ENCODE measurements at regions not wholly inside any gene's neighbourhood (a gene's known extent, or its start where the extent isn't known, plus 50 kb on each side); places are given as distances from the start of the nearest gene placed in this dataset.
"Not testable (repeated sequence)": the region's sequence is repeated elsewhere in the genome, so short reads cannot be mapped to it uniquely, and the experiment has no call there.

DNA sequence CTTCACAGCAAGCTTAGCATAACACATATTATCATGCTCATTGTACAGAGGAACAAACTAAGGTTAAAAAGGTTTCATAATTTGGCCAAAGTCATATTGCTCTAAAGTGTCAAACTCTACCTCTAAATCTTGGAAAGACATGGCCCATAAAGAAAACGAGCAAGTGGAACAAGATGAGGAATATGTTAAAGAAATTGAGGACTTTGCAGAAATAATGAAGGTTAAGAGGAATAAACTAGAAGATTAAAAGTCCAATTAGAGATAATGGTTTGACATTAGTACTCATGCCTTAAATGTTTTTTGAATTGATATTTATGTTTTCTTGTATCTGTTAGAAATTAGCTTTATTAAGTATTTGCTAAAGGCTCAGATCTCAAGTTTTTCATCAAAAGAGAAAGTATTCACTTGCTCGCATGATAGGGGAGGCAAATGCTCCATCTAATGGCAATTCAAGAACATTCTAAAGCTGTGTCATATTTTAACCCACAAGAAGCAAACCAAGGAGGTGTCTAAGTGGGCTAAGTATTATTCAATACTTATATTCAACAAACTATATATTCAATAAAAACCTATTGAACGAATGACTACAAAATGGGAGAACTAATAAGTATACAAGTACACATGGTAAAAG lies 192.9 kb upstream of the SPTLC3 start:
- no peak for DNase-seq (ENCODE audit: low read depth in 2 of 2)

GRCh38 chr20:12821249-12821648 lies 187.5 kb upstream of the SPTLC3 start:
- no peak for DNase-seq (ENCODE audit: low read depth in 2 of 2)

DNA sequence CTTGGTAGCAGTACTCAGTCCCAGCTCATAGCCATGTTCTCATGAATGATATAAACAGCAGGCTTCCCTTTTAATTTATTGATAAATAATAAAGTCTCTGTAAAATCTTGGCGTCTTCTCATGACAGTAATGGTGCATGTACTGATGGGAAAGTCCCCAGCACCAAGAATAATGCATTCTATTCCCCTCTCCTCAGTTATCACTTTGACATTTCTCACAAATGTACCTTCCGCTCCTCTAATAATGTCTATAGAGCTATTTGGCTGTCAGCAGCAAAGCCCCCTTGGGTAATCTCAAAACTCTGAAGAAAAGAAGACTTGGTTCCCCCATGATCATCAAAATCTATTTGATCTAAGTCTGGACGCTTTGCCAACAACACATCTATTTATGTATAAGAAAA lies 185.0 kb upstream of the SPTLC3 start:
- no peak for DNase-seq (ENCODE audit: low read depth in 2 of 2)

- DNase-seq (ENCODE audit: low read depth in 2 of 2) = no peak
Measured at GRCh38 chr20:12824328-12825225, 184.2 kb upstream of the SPTLC3 start.

DNA sequence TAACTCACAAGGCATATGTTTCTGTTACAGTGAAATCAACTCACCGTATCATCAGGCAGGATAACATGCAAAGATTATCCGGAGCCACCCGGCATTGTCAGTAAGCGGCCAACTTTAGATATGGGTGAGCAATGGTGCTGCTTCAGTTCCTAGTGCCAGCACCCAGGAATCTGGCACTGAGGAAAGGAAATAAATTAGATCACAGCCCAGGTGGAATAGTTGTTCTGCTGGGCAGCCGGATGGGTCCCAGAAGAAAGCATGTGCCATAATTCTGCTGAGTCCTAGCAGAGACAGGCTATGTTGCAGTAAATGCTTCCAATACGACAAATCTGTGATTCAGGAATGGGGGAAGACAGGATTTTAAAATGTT lies 183.6 kb upstream of the SPTLC3 start:
- no peak for DNase-seq (ENCODE audit: low read depth in 2 of 2)

- DNase-seq (ENCODE audit: low read depth in 2 of 2) = no peak
Measured at GRCh38 chr20:12827816-12828385, 180.9 kb upstream of the SPTLC3 start.

GRCh38 chr20:12829170-12829569 lies 179.6 kb upstream of the SPTLC3 start:
- DNase-seq (ENCODE audit: low read depth in 2 of 2) = no peak

- no peak for DNase-seq (ENCODE audit: low read depth in 2 of 2)
Measured at GRCh38 chr20:12833861-12834260, 174.9 kb upstream of the SPTLC3 start.

DNA sequence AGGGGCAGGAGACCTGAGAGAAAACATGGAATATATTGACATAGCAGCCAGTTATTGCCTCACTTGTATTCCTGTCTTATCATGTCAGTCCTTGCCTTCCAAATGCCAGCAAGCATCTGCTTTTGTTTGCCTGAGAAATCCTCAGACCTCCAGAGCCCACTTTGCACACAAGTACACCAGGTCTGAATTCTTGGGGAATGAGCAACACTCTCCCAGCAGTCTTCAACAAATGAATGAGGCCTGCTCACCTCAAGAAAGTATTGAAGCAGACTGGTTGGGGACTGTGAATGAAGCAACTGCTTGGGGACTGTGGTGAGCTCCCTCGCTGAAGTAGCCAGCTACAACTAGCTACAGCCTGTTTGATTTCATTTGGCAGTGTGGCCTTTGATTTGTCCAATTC lies 172.8 kb upstream of the SPTLC3 start:
- DNase-seq (ENCODE audit: low read depth in 2 of 2) = no peak

- DNase-seq (ENCODE audit: low read depth in 2 of 2) = no peak
Measured at GRCh38 chr20:12837646-12838045, 171.1 kb upstream of the SPTLC3 start.

GRCh38 chr20:12838261-12838866 lies 170.4 kb upstream of the SPTLC3 start:
- no peak for DNase-seq (ENCODE audit: low read depth in 2 of 2)

- DNase-seq (ENCODE audit: low read depth in 2 of 2) = no peak
Measured at GRCh38 chr20:12847872-12848271, 160.9 kb upstream of the SPTLC3 start.

GRCh38 chr20:12849225-12849910 lies 159.4 kb upstream of the SPTLC3 start:
- DNase-seq (ENCODE audit: low read depth in 2 of 2) = no peak

- DNase-seq (ENCODE audit: low read depth in 2 of 2) = not testable (repeated sequence)
Measured at GRCh38 chr20:12857643-12858042, 151.1 kb upstream of the SPTLC3 start.

DNA sequence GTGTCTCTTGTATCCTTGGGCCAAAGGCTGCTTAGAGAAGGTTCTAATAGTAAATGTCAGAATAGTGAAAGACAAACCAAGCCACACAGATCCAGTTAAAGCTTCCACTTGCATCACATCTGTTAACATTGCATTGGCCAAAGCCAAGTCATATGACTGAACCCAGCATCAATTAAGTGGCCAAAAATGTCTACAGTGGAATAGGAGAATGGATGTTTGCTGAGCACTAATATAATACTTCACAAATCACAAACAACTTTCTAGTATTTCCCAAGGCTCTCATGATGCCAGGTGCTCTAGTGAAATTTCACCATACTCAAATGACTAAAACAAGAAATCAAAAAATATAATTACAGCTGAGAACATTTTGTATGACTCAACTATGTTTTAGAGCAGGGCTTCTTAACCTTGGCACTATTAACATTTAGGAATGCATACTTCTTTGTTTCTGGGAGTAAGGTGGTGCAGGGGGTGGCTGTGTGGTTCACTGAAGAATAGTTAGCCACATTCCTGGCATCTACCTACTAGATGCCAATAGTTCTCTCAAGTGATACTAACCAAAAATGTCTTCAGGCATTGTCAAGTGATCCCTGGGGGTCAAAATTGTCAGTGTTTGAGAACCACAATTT lies 148.0 kb upstream of the SPTLC3 start:
- DNase-seq (ENCODE audit: low read depth in 2 of 2) = no peak

GRCh38 chr20:12869669-12870068 lies 139.1 kb upstream of the SPTLC3 start:
- DNase-seq (ENCODE audit: low read depth in 2 of 2) = no peak

DNA sequence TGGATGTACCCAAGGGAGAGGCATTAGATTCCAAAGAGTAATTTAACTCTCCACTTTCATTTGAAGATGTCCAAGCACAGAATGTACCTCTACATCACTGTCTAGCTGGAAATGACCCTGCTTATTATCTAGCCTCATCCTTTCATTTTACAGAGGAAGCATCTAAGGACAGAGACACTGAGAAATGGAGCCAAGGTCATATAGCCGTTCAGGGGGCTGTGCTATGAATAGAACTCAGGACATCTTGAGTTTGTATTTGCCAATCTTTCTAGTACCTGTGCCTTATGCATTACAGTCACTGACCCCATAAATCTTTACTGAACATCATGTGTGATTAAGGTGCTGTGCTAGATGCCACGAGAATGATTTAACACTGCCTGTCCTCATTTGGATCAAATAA lies 138.2 kb upstream of the SPTLC3 start:
- no peak for DNase-seq (ENCODE audit: low read depth in 2 of 2)

- no peak for DNase-seq (ENCODE audit: low read depth in 2 of 2)
Measured at GRCh38 chr20:12874933-12875332, 133.8 kb upstream of the SPTLC3 start.

GRCh38 chr20:12875510-12875909 lies 133.3 kb upstream of the SPTLC3 start:
- DNase-seq (ENCODE audit: low read depth in 2 of 2) = no peak

DNA sequence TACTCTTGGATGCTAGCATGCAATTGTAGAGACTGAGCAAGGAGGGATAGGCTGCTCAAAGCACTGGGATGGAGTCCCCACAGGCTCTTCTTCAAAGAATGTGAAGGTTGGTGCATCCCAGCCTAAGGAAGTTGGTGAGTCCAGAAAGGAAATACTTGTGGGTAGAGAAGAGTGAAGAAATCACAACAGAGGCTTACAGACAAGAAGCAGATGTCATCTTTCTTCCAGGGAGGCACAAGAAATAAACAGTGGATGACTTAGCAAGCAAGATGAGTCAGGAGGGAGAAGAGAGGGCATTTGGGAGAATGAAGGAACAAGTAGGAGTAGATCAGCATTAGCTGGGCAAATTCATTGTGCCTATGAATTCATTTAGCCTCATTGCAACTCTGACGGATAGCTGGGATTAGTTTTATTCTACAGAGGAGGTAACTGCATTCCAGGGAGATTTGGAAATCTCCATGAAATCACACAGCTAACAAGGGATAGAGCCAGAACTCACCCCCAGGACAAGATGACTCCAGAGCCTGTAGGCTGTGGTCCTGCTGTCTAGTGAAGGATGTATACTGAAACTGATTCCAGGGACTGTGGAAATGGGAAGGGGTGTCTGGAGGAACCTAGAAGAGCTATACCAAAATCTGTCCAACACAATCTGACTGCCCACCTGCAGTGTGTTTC lies 125.8 kb upstream of the SPTLC3 start:
- no peak for DNase-seq (ENCODE audit: low read depth in 2 of 2)

- DNase-seq (ENCODE audit: low read depth in 2 of 2) = no peak
Measured at GRCh38 chr20:12883507-12883885, 125.3 kb upstream of the SPTLC3 start.

Measured in stimulated activated CD4-positive, alpha-beta T cell treated with anti-CD3 and anti-CD28 coated beads, Interleukin-12 subunit alpha, Interleukin-12 subunit beta, amount 100 ng/mL, for 24 hours (primary cell).